Hepatic stellate cell (primary cell): ENCODE measurements at regions not wholly inside any gene's neighbourhood (a gene's known extent, or its start where the extent isn't known, plus 50 kb on each side); places are given as distances from the start of the nearest gene placed in this dataset.
"Not testable (repeated sequence)": the region's sequence is repeated elsewhere in the genome, so short reads cannot be mapped to it uniquely, and the experiment has no call there.

ENCODE experiments used
- DNase-seq: peaks from one replicate; pipeline ENCODE4 v3.0.0; 2011; ENCODE audit warnings: low spot score

DNA sequence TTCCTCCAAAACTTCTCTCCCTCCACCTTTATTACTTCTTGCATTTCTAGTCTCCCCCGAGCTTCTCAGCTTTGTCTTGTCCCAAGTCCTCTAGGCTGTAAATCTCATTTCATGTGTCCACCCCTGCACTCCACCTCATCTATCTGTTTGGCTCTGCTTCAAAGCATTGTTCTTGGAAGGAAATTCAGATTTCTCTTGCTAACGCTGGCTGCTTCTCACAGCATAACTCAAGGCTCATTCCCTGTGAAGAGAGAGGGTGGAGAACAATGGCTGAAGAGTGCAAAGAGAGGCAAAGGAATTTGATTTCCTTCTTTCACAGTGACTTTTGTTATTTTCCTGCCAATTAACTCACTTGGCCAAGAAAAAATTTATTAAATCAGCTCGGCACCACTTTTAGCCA, 476.5 kb downstream of the TMEM114 start:
- no peak for DNase-seq

DNA sequence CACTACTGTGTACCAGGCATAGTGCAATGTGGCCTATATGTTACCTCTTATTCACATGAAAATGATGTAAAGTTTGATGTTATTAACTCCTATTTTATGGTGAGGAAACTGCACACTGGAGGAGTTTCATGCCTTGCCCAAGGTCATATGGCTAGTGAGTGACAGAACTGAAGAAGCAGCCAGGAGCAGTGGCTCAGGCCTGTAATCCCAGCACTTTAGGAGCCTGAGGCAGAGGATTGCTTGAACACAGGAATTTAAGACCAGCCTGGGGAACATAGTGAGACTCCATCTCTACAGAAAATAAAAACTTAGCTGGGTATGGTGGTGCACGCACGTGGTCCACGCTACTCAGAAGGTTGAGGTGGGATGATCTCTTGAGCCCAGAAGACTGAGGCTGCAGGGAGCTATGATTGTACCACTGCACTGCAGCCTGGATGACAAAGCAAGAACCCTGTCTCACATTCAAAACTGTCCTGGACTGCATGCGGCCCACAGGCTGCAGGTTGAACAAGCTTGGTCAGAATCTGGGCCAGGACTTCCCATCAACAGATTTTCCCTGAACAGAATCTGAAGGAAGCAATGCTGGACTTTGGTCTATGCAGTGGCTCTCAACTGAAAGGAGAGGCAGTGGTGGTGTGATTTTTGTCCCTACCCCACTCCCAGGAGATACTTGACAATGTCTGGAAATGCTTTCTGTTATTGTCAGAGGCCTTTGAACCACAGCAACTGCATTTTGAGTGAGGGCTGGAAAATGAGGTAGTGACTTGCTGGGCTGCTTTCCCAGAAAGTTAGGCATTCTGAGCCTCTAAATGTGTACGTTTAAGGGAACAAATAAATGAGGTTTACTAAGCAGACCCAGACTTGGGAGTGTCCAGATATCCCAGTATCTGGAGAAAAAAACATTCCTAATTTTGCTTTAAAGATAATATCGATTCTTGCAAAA, 479.5 kb downstream of the TMEM114 start:
- no peak for DNase-seq

DNA sequence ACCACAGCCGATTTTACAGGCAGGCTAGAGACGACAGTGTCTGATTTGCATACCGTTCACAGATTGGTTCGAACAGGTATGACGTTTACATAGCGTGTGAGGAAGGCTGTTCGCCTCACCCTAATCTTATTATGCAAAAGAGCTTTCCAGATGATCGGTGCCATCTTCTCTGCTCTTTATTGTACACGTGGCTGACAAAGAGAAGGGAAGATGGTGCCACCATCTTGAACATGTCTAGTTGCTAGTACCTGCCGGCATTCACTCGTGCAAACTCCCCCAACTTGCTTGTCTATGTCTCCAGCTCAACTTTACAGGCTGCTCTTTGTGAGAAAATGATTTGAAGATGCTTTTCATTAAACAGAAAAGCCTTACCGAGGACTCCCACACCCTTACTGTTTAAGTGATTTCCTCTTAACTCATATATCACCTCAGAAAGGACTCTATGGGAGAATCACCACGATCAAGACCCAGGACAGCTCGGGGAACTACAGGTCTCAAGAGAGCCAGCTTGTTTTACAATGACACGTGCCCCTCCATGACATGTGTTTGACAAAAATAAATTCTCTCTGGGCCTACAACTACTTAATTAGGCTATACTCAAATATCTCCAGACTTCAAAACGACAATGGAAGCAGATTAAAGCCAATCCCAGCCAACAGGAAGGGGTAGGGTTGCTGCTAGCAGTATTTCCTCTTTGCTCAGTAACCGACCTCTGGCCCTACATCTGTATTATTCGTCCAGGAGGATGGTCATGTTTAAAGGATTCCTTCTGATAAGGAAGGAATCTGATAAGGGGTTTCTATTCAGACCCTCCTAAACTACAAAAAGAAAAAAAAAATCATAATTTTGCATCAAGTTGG, 480.6 kb downstream of the TMEM114 start:
- DNase-seq: no peak

DNA sequence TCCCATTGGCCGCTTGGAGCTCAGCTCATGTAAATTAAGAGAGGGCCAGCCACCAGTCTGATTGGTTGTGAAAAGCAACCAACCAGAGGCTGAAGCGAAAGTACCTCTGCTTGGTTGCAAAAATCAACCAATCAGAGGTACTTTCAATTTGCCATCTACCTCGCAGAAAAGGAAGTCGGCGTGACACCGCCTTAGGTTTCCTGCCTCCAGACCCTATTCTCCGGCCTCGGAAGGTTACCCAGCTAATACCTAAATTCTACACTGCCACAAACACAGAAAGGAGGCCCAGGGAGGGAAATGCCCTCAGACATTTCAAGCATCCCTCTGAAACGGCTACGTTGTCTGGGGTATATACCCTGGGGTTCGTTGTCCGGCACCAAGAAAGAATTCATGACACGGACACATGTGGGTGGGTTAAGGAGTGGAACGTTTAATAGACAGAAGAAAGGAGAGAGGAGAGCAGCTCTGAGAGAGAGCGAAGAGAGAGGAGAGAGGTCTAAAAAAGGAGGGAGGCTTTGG, 481.3 kb downstream of the TMEM114 start:
- DNase-seq: no peak

DNA sequence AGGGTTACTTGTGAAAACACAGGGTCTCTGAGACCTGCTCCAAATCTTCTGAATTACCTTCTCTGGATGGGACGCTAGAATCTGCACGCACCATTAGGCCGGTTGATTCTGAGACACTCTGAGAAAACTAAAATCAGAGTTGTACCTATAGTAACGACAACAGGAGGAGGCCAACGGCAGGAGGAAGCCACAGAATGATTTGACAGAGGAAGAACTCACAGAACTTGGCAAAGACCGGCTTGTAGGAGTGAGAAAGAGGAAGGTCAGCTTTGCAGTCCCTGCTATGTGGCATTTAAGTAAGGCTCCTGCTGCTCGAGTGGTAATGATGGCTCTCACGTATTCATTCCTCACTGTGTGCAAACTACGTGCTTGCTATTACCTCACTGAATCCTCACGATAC, 483.0 kb downstream of the TMEM114 start:
- no peak for DNase-seq

DNA sequence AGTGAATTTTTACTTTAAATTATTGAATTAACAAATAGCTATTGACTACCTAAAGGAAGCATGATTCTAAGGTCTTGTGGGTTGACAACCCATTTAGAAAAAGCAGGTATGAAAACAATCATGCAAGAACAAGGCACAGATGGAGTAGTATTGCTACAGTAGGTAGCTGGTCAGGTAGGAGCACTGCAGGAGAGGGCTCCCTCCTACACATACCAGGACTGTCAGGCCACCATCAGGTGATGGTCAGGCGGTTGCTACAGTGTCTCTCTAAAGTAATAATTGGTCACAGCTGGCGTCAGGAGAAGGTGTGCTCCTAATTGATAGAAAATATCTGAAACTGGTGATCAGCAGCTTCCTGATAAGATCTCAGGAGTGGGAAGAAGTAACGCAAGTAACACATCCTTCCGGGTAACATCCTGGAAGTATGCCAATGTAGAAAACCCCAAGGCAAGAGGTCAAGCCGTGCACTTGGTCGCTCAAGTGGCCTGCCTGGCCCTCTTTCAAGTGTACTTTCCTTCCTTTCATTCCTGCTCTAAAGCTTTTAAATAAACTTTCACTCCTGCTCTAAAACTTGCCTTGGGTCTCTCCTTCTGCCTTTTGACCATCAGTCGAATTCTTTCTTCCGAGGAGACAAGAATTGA, 486.5 kb downstream of the TMEM114 start:
- DNase-seq: no peak

DNA sequence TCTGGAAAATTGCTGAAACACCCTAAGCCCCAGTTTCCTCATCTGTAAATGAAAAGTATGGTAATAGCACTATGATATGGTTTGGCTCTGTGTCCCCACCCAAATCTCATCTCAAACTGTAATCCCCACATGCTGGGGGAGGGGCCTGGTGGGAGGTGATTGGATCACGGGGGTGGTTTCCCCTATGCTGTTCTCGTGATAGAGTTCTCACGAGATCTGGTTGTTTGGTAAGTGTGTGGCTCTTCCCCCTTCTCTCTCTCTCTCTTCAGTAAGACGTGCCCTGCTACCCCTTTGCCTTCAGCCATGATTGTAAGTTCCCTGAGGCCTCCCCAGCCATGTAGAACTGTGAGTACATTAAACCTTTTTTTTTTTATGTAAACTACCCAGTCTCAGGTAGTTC, 490.7 kb downstream of the TMEM114 start:
- DNase-seq: no peak

DNA sequence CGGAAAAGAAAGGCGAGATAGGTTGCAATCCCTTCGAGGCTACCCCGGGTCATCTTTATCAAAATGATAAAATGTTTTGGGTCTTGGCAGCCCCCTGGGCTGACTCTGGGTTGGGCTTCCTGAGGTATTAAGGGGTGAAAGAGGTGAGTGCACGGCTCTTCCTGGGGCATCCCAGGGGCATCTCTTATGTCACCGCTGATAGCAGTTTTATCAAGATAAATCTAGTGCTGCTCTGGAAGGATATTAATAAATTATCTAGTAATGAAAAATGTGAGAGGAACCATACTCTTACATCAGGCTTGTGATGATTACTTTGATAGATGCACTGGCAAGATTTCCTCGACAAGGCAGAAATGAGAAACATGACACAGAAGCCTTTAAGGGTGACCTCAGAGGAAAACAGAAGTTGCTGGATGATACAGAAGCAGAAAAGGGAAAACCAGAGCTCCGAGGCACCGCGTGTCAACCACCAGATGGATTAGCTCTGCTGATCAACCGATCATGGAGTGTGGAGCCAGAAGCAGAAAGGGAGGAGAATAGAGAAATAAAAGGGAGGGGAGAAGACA, 491.3 kb downstream of the TMEM114 start:
- no peak for DNase-seq

DNA sequence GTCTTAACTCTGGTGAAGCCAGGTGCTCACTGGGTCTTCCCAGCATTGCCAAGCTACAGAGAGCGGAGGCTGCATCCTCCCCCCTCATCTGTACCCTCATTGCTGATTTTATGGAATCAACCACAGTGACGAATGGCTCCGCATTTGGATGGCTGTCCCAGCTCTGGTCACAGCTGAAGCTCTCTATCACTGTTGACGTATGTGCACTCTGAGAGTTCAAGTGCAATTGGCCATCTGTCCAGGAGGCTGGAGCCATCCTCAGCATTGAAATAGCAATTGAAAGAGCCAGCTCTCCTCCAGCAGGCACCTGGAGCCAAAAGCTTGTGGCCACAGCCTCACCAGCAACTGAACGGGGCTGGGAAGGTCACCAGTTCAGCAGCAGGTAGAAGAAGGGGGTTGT, 494.1 kb downstream of the TMEM114 start:
- DNase-seq: no peak

DNA sequence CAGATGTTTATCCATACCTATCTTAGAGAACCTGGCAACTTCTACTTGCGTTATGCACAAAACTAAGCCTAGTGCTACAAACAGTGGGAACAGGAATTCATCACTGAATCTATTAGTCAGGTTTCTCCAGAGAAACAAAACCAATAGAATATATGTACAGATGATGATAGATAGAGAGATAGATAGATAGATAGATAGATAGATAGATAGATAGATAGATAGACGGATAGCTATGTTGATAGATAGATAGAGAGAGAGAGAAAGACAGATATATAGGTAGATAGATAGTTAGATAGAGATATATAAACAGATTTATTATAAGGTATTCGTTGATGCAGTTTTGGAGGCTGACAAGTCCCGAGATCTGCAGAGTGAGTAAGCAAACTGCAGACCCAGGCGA, 495.6 kb downstream of the TMEM114 start:
- no peak for DNase-seq

DNA sequence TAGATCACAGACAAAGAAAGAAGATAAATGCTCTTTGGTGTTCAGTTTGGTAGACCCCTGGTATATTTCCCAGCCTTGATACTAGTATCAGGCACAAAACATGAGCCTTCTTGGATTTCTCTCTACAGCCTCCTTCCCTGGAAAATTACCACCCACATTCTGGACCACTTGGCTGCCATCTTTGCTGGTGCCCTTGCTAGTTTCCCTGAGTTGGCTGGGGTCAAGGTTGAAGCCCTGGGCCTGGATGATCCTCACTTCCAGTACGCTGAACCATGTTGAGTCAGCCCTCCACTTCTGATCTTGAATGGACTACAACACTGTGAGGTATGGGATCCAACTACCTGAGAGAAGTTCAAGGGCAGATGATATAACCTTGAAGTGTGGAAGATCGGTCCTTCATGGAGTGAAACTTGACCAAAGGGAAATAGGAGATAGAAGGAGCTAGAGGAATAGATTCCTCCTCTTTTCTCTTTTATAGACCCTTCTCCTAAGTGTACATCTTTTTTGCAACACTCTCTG, 501.4 kb downstream of the TMEM114 start:
- DNase-seq: no peak

DNA sequence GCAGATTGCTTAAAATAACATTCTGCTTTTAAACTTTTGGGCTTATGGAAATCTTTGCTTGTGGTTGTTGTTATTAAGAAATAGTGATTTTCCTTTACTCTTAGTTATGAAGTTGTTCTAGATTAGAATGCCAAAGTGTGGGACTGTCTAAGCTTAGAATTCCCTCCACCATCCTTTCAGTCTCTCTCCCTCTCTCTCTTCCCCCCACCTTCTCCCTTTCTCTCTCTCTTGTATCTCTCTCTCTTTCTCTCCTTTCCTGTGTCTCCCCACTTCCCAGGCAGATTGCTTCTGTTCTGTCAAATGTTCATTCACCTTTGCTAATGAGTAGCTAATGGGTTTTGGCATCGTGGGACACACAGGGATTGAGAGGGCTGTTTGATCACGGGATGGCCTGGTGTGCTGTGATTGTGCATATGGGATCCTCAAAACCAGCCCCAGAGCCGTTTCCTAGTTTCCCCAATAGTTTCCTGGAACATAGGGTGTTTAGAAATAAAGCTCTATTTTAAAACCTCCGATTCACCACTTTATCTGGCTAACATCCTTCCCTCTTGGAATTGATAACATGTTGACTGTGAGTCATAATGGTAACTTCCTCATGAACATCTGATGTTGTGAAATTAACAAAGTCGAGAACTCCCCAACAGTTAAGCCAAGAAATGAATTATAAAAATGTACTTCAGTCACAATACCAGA, 502.6 kb downstream of the TMEM114 start:
- DNase-seq: no peak

DNA sequence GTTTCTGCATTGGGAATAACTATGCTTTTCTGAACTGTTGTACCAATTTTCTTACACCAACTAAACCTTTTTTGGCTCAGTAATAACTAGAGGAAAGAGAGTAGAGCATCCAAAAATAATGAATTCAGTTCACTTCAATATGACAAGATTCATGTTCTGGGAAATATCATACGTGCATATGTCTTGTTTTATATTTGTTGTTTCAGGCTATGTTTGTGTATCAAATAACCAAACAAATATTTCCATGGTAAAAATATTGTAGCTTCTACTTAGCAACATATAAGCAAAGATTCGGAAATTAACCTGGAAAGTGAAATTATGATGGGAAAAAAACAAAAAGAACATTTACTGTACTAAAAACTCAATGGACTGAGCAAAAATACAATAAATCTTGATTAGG, 503.2 kb downstream of the TMEM114 start:
- DNase-seq: no peak

DNA sequence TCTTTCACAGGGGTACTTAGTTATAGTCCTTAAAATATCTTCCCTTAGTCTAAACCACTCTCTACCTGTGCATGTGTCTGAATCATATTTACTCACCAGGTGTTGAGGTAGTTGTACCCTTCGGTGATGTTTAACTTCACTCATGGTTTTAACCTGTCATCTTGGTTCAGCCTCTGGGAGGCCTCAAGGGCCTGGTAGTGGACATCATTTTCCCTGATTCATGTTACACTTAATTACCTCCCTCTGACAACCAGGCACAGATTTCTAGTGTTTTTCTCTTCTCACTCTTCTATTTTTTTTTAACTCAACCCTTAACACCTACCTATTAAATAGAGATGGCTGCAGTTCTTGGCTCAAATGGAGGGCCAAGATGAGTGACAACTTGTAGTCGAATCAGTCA, 505.4 kb downstream of the TMEM114 start:
- DNase-seq: no peak

DNA sequence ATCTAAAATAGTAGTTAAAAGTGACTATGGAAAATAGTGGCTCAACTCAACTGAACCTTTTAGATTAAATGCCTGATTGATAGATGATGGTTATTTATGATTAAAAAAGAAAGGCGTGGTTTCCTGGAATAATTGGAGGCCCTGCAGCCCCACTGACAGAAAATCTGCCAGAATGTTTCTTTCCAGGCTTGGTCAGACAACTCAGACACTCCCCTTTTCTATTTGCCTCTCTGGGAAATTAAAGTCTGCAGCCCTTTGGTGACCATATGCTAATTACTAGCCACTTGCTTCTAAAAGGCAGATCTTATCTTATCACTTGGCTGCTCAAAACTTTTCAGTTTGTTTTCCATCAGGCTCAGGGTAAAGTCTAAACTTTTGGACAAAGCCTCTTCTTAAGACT, 506.0 kb downstream of the TMEM114 start:
- DNase-seq: no peak

DNA sequence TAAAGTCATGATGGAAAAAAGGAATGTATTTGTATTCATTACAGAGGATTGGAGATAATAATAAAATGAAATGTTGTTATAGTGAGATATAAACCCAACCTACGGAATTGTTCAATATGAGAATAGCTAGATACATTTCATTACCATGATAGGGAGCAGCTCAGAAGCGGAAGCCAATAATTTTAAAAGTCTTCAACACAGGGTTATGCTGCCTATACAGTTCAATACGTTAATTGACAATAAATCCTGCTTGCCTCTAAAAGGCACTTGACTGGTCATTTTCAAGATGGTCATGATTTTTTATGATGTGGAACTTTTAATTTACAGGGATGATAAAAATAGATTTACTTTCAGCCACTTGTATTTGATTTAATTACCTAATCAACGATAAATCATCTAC, 506.8 kb downstream of the TMEM114 start:
- no peak for DNase-seq

DNA sequence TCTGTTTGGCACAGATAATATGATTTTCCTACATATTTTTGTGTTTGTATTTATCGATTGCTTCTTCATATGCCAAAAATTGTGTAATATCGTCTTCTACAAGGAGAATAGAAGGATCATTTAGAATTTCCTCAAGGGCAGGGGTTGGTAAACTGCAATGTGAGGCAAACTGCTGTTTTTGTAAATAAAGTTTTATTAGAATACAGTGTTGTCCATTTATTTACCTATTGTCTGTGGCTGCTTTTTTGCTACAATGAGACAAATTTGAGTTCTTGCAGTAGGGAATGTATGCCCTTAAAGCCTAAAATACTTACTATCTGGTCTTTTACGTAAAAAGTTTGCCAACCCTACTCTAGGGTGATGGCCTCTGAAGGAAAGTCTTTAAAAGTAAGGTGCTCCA, 509.5 kb downstream of the TMEM114 start:
- no peak for DNase-seq

DNA sequence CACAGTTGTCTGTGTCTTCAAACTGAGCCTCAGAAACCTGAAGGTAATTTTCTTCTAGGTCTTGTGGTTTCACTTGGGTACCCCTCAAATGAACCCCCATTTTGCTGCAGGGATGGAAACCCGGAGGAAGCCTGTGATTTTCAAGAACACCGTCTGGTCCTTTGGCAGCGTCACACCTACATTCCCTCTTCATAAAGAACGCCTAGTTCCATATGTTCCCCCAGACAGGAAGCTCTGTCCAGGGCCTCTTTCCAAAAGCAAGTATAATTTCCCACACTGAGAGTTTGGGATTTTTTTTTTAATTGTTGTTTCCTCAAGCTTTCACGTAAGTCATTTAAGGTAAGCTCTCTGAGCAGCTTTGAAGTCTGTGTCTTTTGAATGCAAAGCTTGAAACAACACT, 515.0 kb downstream of the TMEM114 start:
- DNase-seq: no peak

DNA sequence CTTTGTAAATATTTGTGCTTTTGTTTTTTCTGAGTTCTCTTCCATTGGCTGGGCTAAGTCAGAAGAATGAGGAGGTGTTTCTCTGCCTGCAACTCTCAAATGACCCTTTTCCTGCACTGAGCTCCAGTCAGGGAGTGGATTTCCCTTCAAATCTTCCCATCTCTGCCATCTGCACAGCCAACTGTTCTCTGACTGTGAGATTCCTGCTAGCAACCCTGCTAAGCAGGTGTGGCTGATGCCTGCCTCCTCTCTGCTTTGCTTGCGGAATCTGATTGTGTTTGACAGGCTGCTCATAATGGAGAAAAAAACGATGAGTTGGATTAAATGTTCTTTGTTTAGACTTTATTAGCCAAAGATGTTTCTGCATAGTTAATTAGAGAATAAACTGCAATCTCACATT, 519.8 kb downstream of the TMEM114 start:
- no peak for DNase-seq

DNA sequence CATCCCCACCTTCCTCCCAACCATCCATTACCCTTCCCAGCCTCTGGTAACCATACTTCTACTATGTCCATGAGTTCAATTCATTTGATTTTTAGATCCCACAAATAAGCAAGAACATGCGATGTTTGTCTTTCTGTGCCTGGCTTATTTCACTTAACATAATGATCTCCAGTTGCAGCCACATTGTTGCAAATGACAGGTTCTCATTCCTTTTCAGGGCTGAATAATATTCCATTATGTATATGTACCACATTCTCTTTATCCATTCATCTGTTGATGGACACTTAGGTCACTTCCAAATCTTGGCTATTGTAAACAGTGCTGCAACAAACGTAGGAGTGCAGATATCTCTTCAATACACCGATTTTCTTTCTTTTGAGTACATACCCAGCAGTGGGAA, 522.1 kb downstream of the TMEM114 start:
- DNase-seq: not testable (repeated sequence)

DNA sequence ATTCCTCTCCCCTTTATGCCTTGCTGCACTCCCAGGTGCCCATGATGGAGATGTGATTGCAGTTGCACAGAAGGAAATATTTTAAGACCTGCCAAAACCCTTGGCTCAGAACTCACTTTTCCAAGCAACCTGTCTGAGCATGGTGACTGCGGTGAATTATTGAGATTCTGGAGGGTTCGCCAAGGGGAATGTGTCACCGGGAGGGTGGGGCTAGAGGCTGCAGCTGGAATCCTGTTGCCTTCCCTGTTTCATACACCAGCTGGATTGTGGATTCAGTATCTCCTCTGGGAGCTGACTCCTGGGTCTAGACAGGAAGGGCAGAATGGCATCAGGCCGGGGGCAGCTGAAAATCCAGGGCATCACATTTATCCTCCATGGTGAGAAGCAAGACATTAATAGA, 527.2 kb downstream of the TMEM114 start:
- DNase-seq: no peak
